WTC11 (cell line): ENCODE measurements at regions not wholly inside any gene's neighbourhood (a gene's known extent, or its start where the extent isn't known, plus 50 kb on each side); places are given as distances from the start of the nearest gene placed in this dataset.

ENCODE experiments used
- ATAC-seq: fragments of 200-7000 bp; cut with Tn5 transposase; 2 replicates; pipeline ENCODE4 v1.10.0; 2021; ENCODE audit warnings: mild to moderate bottlenecking, moderate library complexity
- CTCF ChIA-PET: fragments of 300-600 bp; sonication (Branson Sonifier 250); formaldehyde crosslinking; loops from one replicate; lab custom pipeline; 2021; ENCODE audit warnings: antibody characterized with exemption; lab: Charles Lee
- POLR2A ChIA-PET: fragments of 350-600 bp; sonication (Branson Sonifier 250); formaldehyde crosslinking; loops from one replicate; lab custom pipeline; 2021; ENCODE audit warnings: antibody characterized with exemption; lab: Charles Lee
- DNase-seq: peaks from one replicate; pipeline ENCODE4 v3.0.0; 2021; ENCODE audit warnings: low spot score
- H3K27ac Mint-ChIP-seq: 2 replicates; pipeline ENCODE4 v1.8.0; 2021; ENCODE audit warnings: mixed read lengths
- H3K27me3 Mint-ChIP-seq: 2 replicates; pipeline ENCODE4 v1.8.0; 2021; ENCODE audit warnings: low read depth, mild to moderate bottlenecking, moderate library complexity, mixed read lengths
- H3K36me3 Mint-ChIP-seq: 2 replicates; pipeline ENCODE4 v1.8.0; 2021; ENCODE audit warnings: mixed read lengths
- H3K4me1 Mint-ChIP-seq: 2 replicates; pipeline ENCODE4 v1.8.0; 2022; ENCODE audit warnings: mixed read lengths
- H3K4me3 Mint-ChIP-seq: 2 replicates; pipeline ENCODE4 v1.8.0; 2021; ENCODE audit warnings: mild to moderate bottlenecking, moderate library complexity, mixed read lengths
- H3K9me3 Mint-ChIP-seq: 2 replicates; pipeline ENCODE4 v1.8.0; 2021; ENCODE audit warnings: mixed read lengths
- AR ChIP-seq: fragments of 250-450 bp; sonication (Bioruptor Pico); IDR thresholded peaks from 2 replicates; pipeline ENCODE4 v1.9.0; 2021; ENCODE audit warnings: mild to moderate bottlenecking
- ATF3 ChIP-seq: sonication (generic); formaldehyde crosslinking; conservative IDR thresholded peaks from 2 replicates; pipeline ENCODE4 v1.8.1; 2022; ENCODE audit warnings: mild to moderate bottlenecking, missing genetic modification reagents
- CBFB ChIP-seq: sonication (generic); formaldehyde crosslinking; IDR thresholded peaks from 2 replicates; pipeline ENCODE4 v1.8.1; 2022; ENCODE audit warnings: mild to moderate bottlenecking, low read depth, missing genetic modification reagents
- CREM ChIP-seq: sonication (generic); formaldehyde crosslinking; IDR thresholded peaks from 2 replicates; pipeline ENCODE4 v1.8.1; 2022; ENCODE audit warnings: mild to moderate bottlenecking, missing genetic modification reagents, moderate library complexity
- CTCF ChIP-seq: fragments of 200-600 bp; IDR thresholded peaks from 2 replicates; pipeline ENCODE4 v1.8.0; 2022; ENCODE audit warnings: antibody characterized with exemption
- E2F1 ChIP-seq: sonication (generic); formaldehyde crosslinking; IDR thresholded peaks from 2 replicates; pipeline ENCODE4 v1.8.0; 2022; ENCODE audit warnings: mild to moderate bottlenecking, missing genetic modification reagents
- ELF4 ChIP-seq: sonication (generic); formaldehyde crosslinking; IDR thresholded peaks from 2 replicates; pipeline ENCODE4 v1.8.1; 2022; ENCODE audit warnings: low read depth, mild to moderate bottlenecking, moderate library complexity, missing genetic modification reagents
- FOXK1 ChIP-seq: sonication (generic); formaldehyde crosslinking; IDR thresholded peaks from 2 replicates; pipeline ENCODE4 v1.8.0; 2022; ENCODE audit warnings: mild to moderate bottlenecking, moderate library complexity, missing genetic modification reagents
- JUN ChIP-seq: sonication (generic); formaldehyde crosslinking; IDR thresholded peaks from 2 replicates; pipeline ENCODE4 v1.8.0; 2023; ENCODE audit warnings: mild to moderate bottlenecking, missing genetic modification reagents
- NFE2L1 ChIP-seq: sonication (generic); formaldehyde crosslinking; IDR thresholded peaks from 2 replicates; pipeline ENCODE4 v1.8.1; 2023; ENCODE audit warnings: missing genetic modification reagents
- NFYB ChIP-seq: sonication (generic); formaldehyde crosslinking; conservative IDR thresholded peaks from 2 replicates; pipeline ENCODE4 v1.8.0; 2022; ENCODE audit warnings: low read depth, missing genetic modification reagents
- NR3C1 ChIP-seq: sonication (generic); formaldehyde crosslinking; conservative IDR thresholded peaks from 2 replicates; pipeline ENCODE4 v1.8.1; 2023; ENCODE audit warnings: low read depth, mild to moderate bottlenecking, missing genetic modification reagents
- PRRX2 ChIP-seq: fragments of 250-450 bp; sonication (Bioruptor Pico); IDR thresholded peaks from 2 replicates; pipeline ENCODE4 v1.8.0; 2021; ENCODE audit warnings: mild to moderate bottlenecking
- RORB ChIP-seq: fragments of 250-450 bp; sonication (Bioruptor Pico); IDR thresholded peaks from 2 replicates; pipeline ENCODE4 v1.9.0; 2021; ENCODE audit warnings: mild to moderate bottlenecking
- TCF7 ChIP-seq: sonication (generic); formaldehyde crosslinking; IDR thresholded peaks from 2 replicates; pipeline ENCODE4 v1.8.0; 2022; ENCODE audit warnings: mild to moderate bottlenecking, low read depth, missing genetic modification reagents, moderate library complexity
- TEAD4 ChIP-seq: sonication (generic); formaldehyde crosslinking; IDR thresholded peaks from 2 replicates; pipeline ENCODE4 v1.8.0; 2022; ENCODE audit warnings: mild to moderate bottlenecking, missing genetic modification reagents
- USF1 ChIP-seq: sonication (generic); formaldehyde crosslinking; IDR thresholded peaks from 2 replicates; pipeline ENCODE4 v1.8.0; 2022; ENCODE audit warnings: mild to moderate bottlenecking, missing genetic modification reagents
- ZNF263 ChIP-seq: sonication (generic); formaldehyde crosslinking; IDR thresholded peaks from 2 replicates; pipeline ENCODE4 v1.8.1; 2022; ENCODE audit warnings: low read depth, mild to moderate bottlenecking, moderate library complexity, missing genetic modification reagents
- ZNF281 ChIP-seq: sonication (generic); formaldehyde crosslinking; IDR thresholded peaks from 2 replicates; pipeline ENCODE4 v1.8.0; 2023; ENCODE audit warnings: mild to moderate bottlenecking, missing genetic modification reagents
- ZNF396 ChIP-seq: fragments of 250-450 bp; sonication (Bioruptor Pico); IDR thresholded peaks from 2 replicates; pipeline ENCODE4 v1.8.0; 2021; ENCODE audit warnings: mild to moderate bottlenecking, moderate library complexity, borderline replicate concordance
- ZNF416 ChIP-seq: fragments of 250-450 bp; sonication (Bioruptor Pico); IDR thresholded peaks from 2 replicates; pipeline ENCODE4 v1.9.0; 2021; ENCODE audit warnings: mild to moderate bottlenecking, inconsistent platforms
- ZNF423 ChIP-seq: fragments of 250-450 bp; sonication (Bioruptor Pico); IDR thresholded peaks from 2 replicates; pipeline ENCODE4 v2.1.2; 2022; ENCODE audit warnings: mild to moderate bottlenecking, moderate library complexity
- ZNF512 ChIP-seq: sonication (generic); formaldehyde crosslinking; IDR thresholded peaks from 2 replicates; pipeline ENCODE4 v1.8.1; 2022; ENCODE audit warnings: missing genetic modification reagents, borderline replicate concordance

- CTCF ChIA-PET: no interaction called here
- peaks cover 60% of the 10 kb centered on the region for H3K9me3 Mint-ChIP-seq
Observed at GRCh38 chr7:41520445-41520844, 182.4 kb downstream of the INHBA start.

GRCh38 chr7:41517771-41518170, 185.1 kb downstream of the INHBA start:
- 0 out of 2 replicates have a peak, but pooled peaks cover 4% of the 10 kb centered on the region for H3K4me1 Mint-ChIP-seq
- TF ChIP-seq CTCF: no peak
- no peak for TF ChIP-seq USF1 (CRISPR knock-in tag)
- TF ChIP-seq ZNF416 (CRISPR knock-in tag): no peak
- no peak for TF ChIP-seq NR3C1 (CRISPR knock-in tag)
- TF ChIP-seq E2F1 (CRISPR knock-in tag): no peak
- TF ChIP-seq ZNF396 (CRISPR knock-in tag): no peak
- no peak for TF ChIP-seq AR
- TF ChIP-seq ZNF512 (CRISPR knock-in tag): no peak
- TF ChIP-seq CREM (CRISPR knock-in tag): no peak
- no peak for TF ChIP-seq ZNF281 (CRISPR knock-in tag)
- TF ChIP-seq TEAD4: no peak
- no peak for TF ChIP-seq ZNF423 (CRISPR knock-in tag)
- TF ChIP-seq TCF7 (CRISPR knock-in tag): no peak
- no peak for TF ChIP-seq NFE2L1 (CRISPR knock-in tag)
- TF ChIP-seq ZNF263: no peak
- no peak for TF ChIP-seq RORB (CRISPR knock-in tag)
- no peak for TF ChIP-seq ELF4 (CRISPR knock-in tag)

More at GRCh38 chr7:41520445-41520844, 182.4 kb downstream of the INHBA start:
- Mint-ChIP-seq H3K4me3 (no peak overlapping the region), H3K4me1 (no peaks in the 10 kb centered on the region), H3K36me3 (peaks cover 47% of the 10 kb centered on the region), H3K27ac (no peak overlapping the region), H3K27me3 (peaks cover 4% of the 10 kb centered on the region; the same call in 1 of the 2 replicates)
- ATAC-seq (no peak), DNase-seq (no peak)
- TF ChIP-seq NFYB (no peak), JUN (no peak), FOXK1 (no peak), TEAD4 (no peak), TCF7 (CRISPR knock-in tag) (no peak), CBFB (CRISPR knock-in tag) (no peak), CREM (CRISPR knock-in tag) (no peak), ATF3 (CRISPR knock-in tag) (no peak), PRRX2 (CRISPR knock-in tag) (no peak), ZNF512 (CRISPR knock-in tag) (no peak)
- POLR2A ChIA-PET: no interaction called here

More at GRCh38 chr7:41517771-41518170, 185.1 kb downstream of the INHBA start:
- POLR2A ChIA-PET: no interaction called here
- no peak for DNase-seq
- Mint-ChIP-seq H3K27me3 (no peaks in the 10 kb centered on the region), H3K9me3 (peaks cover 50% of the 10 kb centered on the region), H3K36me3 (peaks cover 26% of the 10 kb centered on the region), H3K4me3 (no peak overlapping the region), H3K27ac (no peak overlapping the region)
- ATAC-seq: no peak
- CTCF ChIA-PET: no interaction called here
